NCI-H748 (cell line): ENCODE measurements at regions not wholly inside any gene's neighbourhood (a gene's known extent, or its start where the extent isn't known, plus 50 kb on each side); places are given as distances from the start of the nearest gene placed in this dataset.

ENCODE experiments used
- DNase-seq: peaks from one replicate; lab custom pipeline; 2025; ENCODE audit not compliant: unreplicated experiment; lab: John Stamatoyannopoulos, UW

- no peak for DNase-seq
Observed at GRCh38 chr5:52497133-52497693, 290.5 kb upstream of the ITGA1 start.

DNA sequence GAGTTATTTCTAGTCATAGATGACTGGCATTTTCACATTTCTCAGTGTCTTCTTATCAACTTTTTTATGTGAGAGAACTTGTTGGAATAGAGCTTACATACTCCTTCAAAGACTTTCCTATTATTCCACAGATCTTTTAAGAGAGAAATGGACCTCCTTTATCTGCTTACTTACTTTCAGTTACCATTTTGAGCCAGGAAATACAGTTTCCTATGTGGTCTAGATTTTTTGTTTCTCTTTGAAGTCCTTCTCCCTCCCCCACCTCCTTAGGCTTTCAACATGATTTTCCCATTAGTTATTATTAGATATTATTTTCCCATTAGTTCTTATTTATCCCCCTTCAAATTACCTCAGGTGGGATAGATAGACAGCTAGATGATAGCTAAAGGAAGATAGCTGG lies 289.1 kb upstream of the ITGA1 start:
- no peak for DNase-seq

GRCh38 chr5:52502460-52502999 lies 285.2 kb upstream of the ITGA1 start:
- DNase-seq, result peak; percentile 88

DNA sequence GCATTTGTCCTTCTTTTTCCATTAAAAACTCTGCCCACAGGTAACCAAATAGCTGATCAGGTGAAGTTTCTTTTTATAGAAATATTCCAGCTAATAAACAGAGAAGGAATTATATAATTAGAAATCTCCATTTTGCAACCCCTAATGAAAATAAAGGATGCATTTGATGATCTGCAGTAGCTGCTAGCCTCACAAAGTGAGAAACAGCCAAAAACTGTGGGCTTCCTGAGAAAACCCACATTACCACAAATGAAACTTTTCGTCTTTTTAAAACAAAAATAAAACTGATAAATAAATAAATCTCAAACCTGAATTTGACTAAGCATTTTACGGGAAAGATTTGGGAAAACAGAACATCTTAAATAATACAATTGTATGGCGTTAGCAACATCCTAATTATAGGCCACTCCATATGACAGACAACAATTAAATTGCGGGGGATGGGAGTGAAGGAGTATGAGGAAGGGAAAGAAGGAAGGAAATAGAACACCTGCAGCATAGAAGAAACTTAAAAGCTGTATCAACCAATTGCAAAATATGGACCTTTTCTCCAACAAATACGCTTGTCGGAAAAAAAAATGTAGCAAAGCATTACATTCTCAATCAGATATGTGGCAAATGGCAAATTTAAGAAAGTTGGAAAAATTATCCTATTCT lies 283.0 kb upstream of the ITGA1 start:
- peak; percentile 67 for DNase-seq

GRCh38 chr5:52517667-52518066 lies 270.0 kb upstream of the ITGA1 start:
- DNase-seq, result no peak

DNA sequence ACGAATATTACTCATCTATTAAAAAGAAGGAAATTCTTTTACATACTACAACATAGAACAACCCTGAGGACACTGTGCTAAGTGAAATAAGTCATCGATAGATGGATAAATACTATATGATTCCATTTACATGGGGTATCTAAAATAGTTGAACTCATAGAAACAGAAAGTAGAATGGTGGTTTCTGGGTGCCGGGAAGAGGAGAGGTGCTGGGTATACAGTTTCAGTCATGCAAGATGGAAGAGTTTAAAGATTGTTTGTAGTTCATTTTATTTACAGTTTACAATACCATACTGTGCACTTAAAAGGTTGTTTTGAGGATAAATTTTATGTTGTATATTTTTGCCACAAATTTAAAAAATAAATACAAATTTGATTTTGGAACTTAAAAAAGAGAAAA lies 267.5 kb upstream of the ITGA1 start:
- no peak for DNase-seq

DNA sequence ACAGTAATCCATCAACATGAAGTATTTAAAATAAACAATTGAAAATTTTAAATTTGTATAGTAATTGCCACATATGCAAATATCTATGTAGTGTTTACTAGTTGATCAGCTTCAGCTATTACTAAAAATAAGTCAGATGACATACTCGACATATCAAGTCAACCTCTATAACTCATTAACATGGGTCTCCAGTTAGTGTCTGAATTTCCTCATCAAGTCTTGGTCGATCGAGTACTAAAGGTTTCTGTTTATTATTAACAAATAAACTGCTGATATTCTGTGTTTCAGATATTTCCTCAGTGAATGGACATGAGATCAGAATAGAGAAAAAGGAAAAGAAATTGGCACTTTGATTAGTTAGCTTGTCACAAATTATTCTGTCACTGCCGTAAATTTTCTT lies 266.5 kb upstream of the ITGA1 start:
- no peak for DNase-seq

DNA sequence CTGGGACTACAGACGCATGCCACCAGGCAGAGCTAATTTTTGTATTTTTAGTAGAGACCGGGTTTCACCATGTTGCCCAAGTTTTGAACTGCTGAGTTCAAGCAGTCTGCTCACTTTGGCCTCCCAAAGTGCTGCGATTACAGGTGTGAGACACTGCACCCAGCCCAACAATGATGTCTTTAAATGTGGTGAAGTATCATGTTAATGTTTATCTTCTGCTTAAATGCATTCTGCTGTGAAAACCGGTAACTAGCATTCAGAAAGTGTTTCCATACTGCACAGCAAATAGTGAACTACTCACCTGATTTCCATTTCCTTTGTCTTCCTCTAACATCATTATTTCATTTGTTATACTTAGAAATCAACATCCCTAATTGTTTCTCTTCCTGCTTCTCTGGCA lies 264.0 kb upstream of the ITGA1 start:
- peak; percentile 81 for DNase-seq

DNA sequence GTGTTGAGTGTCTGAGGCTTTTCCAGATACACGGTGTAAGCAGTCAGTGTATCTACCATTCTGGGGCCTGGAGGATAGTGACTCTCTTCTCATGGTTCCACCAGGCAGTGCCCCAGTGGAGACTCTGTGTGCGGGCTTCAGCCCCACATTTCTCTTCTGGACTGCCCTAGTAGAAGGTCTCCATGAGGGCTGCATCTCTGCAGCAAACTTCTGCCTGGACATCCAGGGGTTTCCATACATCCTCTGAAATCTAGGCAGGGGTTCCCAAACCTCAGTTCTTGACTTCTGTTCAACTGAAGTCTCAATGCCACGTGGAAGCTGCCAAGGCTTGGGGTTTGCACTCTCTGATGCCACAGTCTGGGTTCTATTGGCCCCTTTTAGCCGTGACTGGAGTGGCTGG lies 256.6 kb upstream of the ITGA1 start:
- peak; percentile 20 for DNase-seq

- DNase-seq, result no peak
Observed at GRCh38 chr5:52543594-52543993, 244.1 kb upstream of the ITGA1 start.

DNA sequence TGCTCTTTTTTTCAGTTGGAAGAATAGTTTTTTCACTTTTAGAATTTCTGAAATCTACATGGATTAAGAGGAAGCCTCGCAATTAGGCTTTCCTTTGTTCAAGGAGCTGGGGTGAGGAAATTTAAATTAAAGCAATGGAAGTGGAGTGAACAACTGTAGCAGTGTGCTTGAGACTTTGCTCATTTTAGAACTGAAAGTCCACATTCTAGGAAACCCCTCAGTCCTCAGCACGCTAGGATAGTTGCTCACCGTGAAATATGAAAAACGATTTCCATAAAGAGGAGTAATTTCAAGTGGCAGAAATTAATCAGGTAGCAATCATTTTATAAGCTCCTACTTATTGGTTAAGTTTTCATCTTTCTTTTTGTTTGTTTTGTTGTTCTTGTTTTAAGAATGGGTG lies 243.0 kb upstream of the ITGA1 start:
- no peak for DNase-seq

- no peak for DNase-seq
Observed at GRCh38 chr5:52554293-52554692, 233.4 kb upstream of the ITGA1 start.

DNA sequence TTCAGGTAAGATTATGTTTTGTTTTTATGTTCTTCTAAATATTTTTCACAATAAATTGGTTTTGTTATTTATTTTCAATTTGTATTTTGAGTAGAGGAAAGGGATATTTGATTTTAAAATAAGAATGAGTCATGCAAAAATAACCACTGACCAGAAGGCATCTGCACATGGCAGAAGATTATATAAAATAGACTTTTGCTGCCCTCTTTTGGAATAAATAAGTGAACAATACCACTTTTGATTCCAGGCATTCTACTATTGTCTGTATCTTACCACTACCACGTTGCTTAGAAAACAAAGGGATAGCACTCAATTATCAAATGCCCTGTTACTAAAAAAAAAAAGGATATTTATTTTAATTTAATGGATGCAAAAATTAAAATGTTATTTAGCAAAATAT lies 227.3 kb upstream of the ITGA1 start:
- peak; percentile 91 for DNase-seq

DNA sequence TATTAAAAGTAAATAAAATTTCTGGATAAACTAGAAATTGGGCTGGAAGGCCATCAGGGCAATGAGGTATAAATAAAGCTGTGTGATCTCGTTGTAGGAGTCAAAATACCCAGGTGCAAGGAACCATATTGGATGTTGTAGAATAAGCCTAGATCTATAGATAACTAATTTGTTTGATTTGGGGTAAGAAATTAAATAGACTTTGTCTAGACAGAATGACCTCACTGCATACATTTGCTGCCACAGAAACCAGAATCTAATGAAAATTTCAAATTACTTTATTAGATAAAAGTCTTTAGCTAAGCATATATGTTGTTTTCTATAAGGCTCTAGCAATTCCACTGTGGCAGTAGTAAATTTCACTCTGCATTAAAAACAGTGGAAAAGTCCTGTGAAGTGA lies 225.2 kb upstream of the ITGA1 start:
- peak; percentile 37 for DNase-seq

DNA sequence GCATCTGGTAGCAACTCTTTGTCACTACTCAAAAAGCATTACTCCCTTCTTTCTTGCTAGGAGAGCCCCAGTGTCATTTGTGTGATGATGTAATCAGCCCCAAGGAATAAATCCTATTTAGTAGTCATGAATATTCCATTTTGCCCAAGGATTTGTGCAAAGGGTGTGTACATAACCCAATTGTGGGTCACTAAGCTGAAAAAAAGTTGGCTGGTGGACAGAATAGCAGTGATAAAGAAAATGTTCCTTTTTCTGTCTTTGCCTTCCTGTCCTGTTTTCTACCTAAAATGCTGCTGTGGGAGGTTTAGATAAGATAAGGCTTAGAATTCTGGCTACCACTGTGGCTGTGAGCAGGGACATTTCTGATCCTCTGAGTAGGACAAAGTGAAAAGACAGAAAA lies 223.1 kb upstream of the ITGA1 start:
- no peak for DNase-seq

DNA sequence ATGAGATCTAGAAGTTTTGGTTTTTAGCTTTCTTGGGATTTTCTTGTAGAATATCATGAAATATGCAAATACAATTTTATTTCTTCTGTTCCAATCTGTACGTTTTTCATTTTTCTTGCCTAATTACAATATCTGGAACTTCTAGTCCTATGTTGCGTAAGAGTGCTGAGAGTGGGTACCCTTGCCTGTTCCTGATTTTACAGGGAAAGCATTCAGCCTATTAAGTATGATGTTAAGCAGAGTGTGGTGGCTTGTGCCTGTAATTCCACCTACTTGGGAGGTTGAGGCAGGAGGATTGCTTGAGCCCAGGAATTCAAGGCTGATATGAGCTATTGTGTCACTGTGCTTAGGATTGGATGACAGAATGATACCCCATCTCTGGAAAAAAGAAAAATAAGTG lies 210.2 kb upstream of the ITGA1 start:
- no peak for DNase-seq

DNA sequence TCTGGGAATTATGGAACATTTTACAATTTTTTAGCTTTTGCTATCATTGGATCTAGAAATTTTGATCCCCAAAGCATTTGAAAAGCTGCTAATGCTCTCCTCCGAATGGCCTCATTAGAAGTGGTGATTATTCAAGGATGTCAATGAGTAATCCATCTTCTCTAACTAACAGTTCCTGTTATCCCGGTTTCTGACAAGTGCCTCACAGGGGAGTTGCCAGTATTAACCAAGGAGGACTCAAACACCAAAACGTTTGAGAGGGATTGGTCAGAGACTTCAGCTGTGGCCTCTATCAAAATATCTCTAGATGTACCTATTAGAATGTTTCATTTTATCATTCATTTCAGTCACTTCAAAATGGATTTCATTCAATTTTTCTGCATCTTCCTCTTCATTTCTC lies 208.3 kb upstream of the ITGA1 start:
- DNase-seq, result peak; percentile 92

- DNase-seq, result no peak
Observed at GRCh38 chr5:52580921-52581320, 206.8 kb upstream of the ITGA1 start.

- DNase-seq, result no peak
Observed at GRCh38 chr5:52582313-52582712, 205.4 kb upstream of the ITGA1 start.

DNA sequence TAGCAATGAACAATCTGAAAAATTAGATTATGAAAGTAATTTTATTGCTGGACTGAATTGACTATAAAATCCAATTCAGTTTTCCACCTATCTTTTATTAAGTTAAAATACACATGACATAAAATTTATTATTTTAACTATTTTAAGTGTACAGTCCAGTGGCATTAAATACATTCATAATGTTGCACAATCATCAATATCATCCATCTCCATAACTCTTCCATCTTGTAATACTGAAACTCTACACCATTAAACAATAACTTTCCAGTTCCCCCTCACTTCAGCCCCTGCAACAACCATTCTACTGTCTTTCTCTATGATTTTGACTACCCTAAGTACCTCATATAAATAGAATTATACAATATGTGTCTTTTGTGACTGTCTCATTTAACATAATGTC lies 200.6 kb upstream of the ITGA1 start:
- DNase-seq, result no peak

- no peak for DNase-seq
Observed at GRCh38 chr5:52597625-52598024, 190.1 kb upstream of the ITGA1 start.

- peak; percentile 42 for DNase-seq
Observed at GRCh38 chr5:52598968-52599367, 188.7 kb upstream of the ITGA1 start.
